Karpas-422 (cell line): ENCODE measurements at regions not wholly inside any gene's neighbourhood (a gene's known extent, or its start where the extent isn't known, plus 50 kb on each side); places are given as distances from the start of the nearest gene placed in this dataset.
A peak's percentile ranks its signal among the peaks of the same experiment; 100 is the strongest.

Experiments used
- DNase-seq: peaks from one replicate; pipeline ENCODE4 v3.0.0-alpha.2; 2015
- H2AFZ ChIP-seq: fragments of 200-600 bp; sonication (generic); 2 replicates; pipeline ENCODE4 v1.6.1; 2014; ENCODE audit warnings: antibody characterized with exemption, low read length, mixed read lengths
- H3K27ac ChIP-seq: fragments of 200-600 bp; sonication (generic); 2 replicates; pipeline ENCODE4 v1.5.1; 2014; ENCODE audit warnings: mild to moderate bottlenecking, low read length, moderate library complexity
- H3K27me3 ChIP-seq: fragments of 200-600 bp; sonication (generic); 2 replicates; pipeline ENCODE4 v1.6.1; 2014; ENCODE audit warnings: low read length, mixed read lengths
- H3K36me3 ChIP-seq: fragments of 200-600 bp; sonication (generic); 2 replicates; pipeline ENCODE4 v1.6.1; 2014; ENCODE audit warnings: low read length, mixed read lengths; ENCODE audit not compliant: insufficient read depth
- H3K4me1 ChIP-seq: fragments of 200-600 bp; sonication (generic); 2 replicates; pipeline ENCODE4 v1.6.1; 2014; ENCODE audit warnings: mild to moderate bottlenecking, low read length, mixed read lengths
- H3K4me2 ChIP-seq: fragments of 200-600 bp; sonication (generic); 2 replicates; pipeline ENCODE4 v1.6.1; 2014; ENCODE audit warnings: low read length, low read depth, mild to moderate bottlenecking; ENCODE audit not compliant: poor library complexity, severe bottlenecking
- H3K4me3 ChIP-seq: fragments of 200-600 bp; sonication (generic); 2 replicates; pipeline ENCODE4 v1.5.1; 2014; ENCODE audit warnings: mild to moderate bottlenecking, antibody characterized with exemption, low read length, mixed read lengths
- H3K79me2 ChIP-seq: fragments of 200-600 bp; sonication (generic); 2 replicates; pipeline ENCODE4 v1.6.1; 2014; ENCODE audit warnings: mild to moderate bottlenecking, low read length, mixed read lengths
- H3K9ac ChIP-seq: fragments of 200-600 bp; sonication (generic); 2 replicates; pipeline ENCODE4 v1.6.0; 2014; ENCODE audit warnings: low read length
- H3K9me2 ChIP-seq: fragments of 200-600 bp; sonication (generic), shearing (Covaris generic); replicated peaks from 2 replicates; pipeline ENCODE4 v1.6.0; 2014; ENCODE audit warnings: mild to moderate bottlenecking, low read length, moderate library complexity; ENCODE audit not compliant: insufficient read depth
- H3K9me3 ChIP-seq: fragments of 300-700, 200-600 bp; sonication (generic); 2 replicates; pipeline ENCODE4 v1.6.1; 2014; ENCODE audit warnings: low read length, mixed read lengths
- H4K20me1 ChIP-seq: fragments of 200-600 bp; sonication (generic); 2 replicates; pipeline ENCODE4 v1.6.1; 2014; ENCODE audit warnings: mild to moderate bottlenecking, antibody characterized with exemption, low read length, low read depth; ENCODE audit not compliant: insufficient read depth

- Histone ChIP-seq H3K9ac (no peak overlapping the region), H3K4me2 (no peak overlapping the region), H3K4me3 (no peak overlapping the region), H3K27ac (no peak overlapping the region), H4K20me1 (no peaks in the 10 kb centered on the region), H3K79me2 (no peaks in the 10 kb centered on the region), H3K9me2 (no peaks in the 10 kb centered on the region), H2AFZ (no peak overlapping the region), H3K36me3 (no peaks in the 10 kb centered on the region; the same call in 1 of the 2 replicates), H3K27me3 (no peaks in the 10 kb centered on the region), H3K9me3 (no peaks in the 10 kb centered on the region), H3K4me1 (no peaks in the 10 kb centered on the region)
- DNase-seq = no peak
These were observed 628.2 kb downstream of the NTRK3 start for GRCh38 chr15:87628311-87628710.

GRCh38 chr15:87626860-87627259, 629.7 kb downstream of the NTRK3 start:
- Histone ChIP-seq H3K4me3 (no peak overlapping the region), H3K9me3 (no peaks in the 10 kb centered on the region), H3K27ac (no peak overlapping the region), H3K36me3 (no peaks in the 10 kb centered on the region; the same call in 1 of the 2 replicates), H4K20me1 (no peaks in the 10 kb centered on the region), H3K9me2 (no peaks in the 10 kb centered on the region), H3K9ac (no peak overlapping the region), H3K4me2 (no peak overlapping the region), H2AFZ (no peak overlapping the region), H3K79me2 (no peaks in the 10 kb centered on the region), H3K27me3 (no peaks in the 10 kb centered on the region), H3K4me1 (no peaks in the 10 kb centered on the region)
- DNase-seq = no peak

- Histone ChIP-seq H3K4me2 (no peak overlapping the region), H2AFZ (no peak overlapping the region)
- DNase-seq = peak; percentile 72
These were observed 632.7 kb downstream of the NTRK3 start for GRCh38 chr15:87623832-87624231.

GRCh38 chr15:87620393-87620792, 636.1 kb downstream of the NTRK3 start:
- no peaks in the 10 kb centered on the region for H3K9me2 ChIP-seq
- no peaks in the 10 kb centered on the region for H3K4me1 ChIP-seq
- no peaks in the 10 kb centered on the region for H3K79me2 ChIP-seq
- no peaks in the 10 kb centered on the region for H3K27me3 ChIP-seq
- H3K4me3 ChIP-seq = no peak overlapping the region
- no peak overlapping the region for H3K9ac ChIP-seq
- H4K20me1 ChIP-seq = no peaks in the 10 kb centered on the region
- peaks cover 4% of the 10 kb centered on the region; the same call in 1 of the 2 replicates for H3K9me3 ChIP-seq
- H3K36me3 ChIP-seq = no peaks in the 10 kb centered on the region; the same call in 1 of the 2 replicates
- no peak overlapping the region for H3K4me2 ChIP-seq
- DNase-seq = no peak
- H3K27ac ChIP-seq = no peak overlapping the region
- H2AFZ ChIP-seq = no peak overlapping the region

More at GRCh38 chr15:87623832-87624231, 632.7 kb downstream of the NTRK3 start:
- no peaks in the 10 kb centered on the region for H3K4me1 ChIP-seq
- H4K20me1 ChIP-seq = no peaks in the 10 kb centered on the region
- H3K9ac ChIP-seq = no peak overlapping the region
- no peaks in the 10 kb centered on the region for H3K9me3 ChIP-seq
- H3K36me3 ChIP-seq = no peaks in the 10 kb centered on the region; the same call in 1 of the 2 replicates
- H3K9me2 ChIP-seq = no peaks in the 10 kb centered on the region
- no peak overlapping the region for H3K27ac ChIP-seq
- H3K4me3 ChIP-seq = no peak overlapping the region
- H3K79me2 ChIP-seq = no peaks in the 10 kb centered on the region
- no peaks in the 10 kb centered on the region for H3K27me3 ChIP-seq

- H3K79me2 ChIP-seq = no peaks in the 10 kb centered on the region
- H3K27ac ChIP-seq = no peak overlapping the region
- H3K36me3 ChIP-seq = no peaks in the 10 kb centered on the region
- no peak overlapping the region for H3K4me2 ChIP-seq
- no peaks in the 10 kb centered on the region for H4K20me1 ChIP-seq
- H3K4me3 ChIP-seq = no peak overlapping the region
- H3K27me3 ChIP-seq = no peaks in the 10 kb centered on the region
- peaks cover 4% of the 10 kb centered on the region; the same call in 1 of the 2 replicates for H3K9me3 ChIP-seq
- no peak for DNase-seq
- no peak overlapping the region for H3K9ac ChIP-seq
- H3K9me2 ChIP-seq = no peaks in the 10 kb centered on the region
- no peaks in the 10 kb centered on the region for H3K4me1 ChIP-seq
- H2AFZ ChIP-seq = no peak overlapping the region
These were observed 637.2 kb downstream of the NTRK3 start for GRCh38 chr15:87619161-87619960.

GRCh38 chr15:87618203-87618725, 638.3 kb downstream of the NTRK3 start:
- no peak overlapping the region for H3K4me3 ChIP-seq
- no peaks in the 10 kb centered on the region for H3K27me3 ChIP-seq
- H3K9ac ChIP-seq = no peak overlapping the region
- no peaks in the 10 kb centered on the region for H3K9me2 ChIP-seq
- H3K4me2 ChIP-seq = no peak overlapping the region
- no peaks in the 10 kb centered on the region for H4K20me1 ChIP-seq
- H3K4me1 ChIP-seq = no peaks in the 10 kb centered on the region
- no peak overlapping the region for H2AFZ ChIP-seq
- no peaks in the 10 kb centered on the region for H3K79me2 ChIP-seq
- no peak overlapping the region for H3K27ac ChIP-seq
- no peaks in the 10 kb centered on the region for H3K36me3 ChIP-seq
- peaks cover 4% of the 10 kb centered on the region; the same call in 1 of the 2 replicates for H3K9me3 ChIP-seq
- no peak for DNase-seq

- Histone ChIP-seq H3K79me2 (no peaks in the 10 kb centered on the region), H3K4me2 (no peak overlapping the region), H3K4me3 (no peak overlapping the region), H3K36me3 (no peaks in the 10 kb centered on the region), H3K9me3 (peaks cover 4% of the 10 kb centered on the region; the same call in 1 of the 2 replicates), H3K27ac (no peak overlapping the region), H4K20me1 (no peaks in the 10 kb centered on the region), H3K4me1 (no peaks in the 10 kb centered on the region), H3K27me3 (no peaks in the 10 kb centered on the region), H3K9ac (no peak overlapping the region), H3K9me2 (no peaks in the 10 kb centered on the region), H2AFZ (no peak overlapping the region)
- no peak for DNase-seq
These were observed 641.8 kb downstream of the NTRK3 start for GRCh38 chr15:87614704-87615103.

GRCh38 chr15:87610366-87610765, 646.2 kb downstream of the NTRK3 start:
- Histone ChIP-seq H3K9me2 (no peaks in the 10 kb centered on the region), H3K9ac (no peak overlapping the region), H4K20me1 (no peaks in the 10 kb centered on the region), H3K4me1 (no peaks in the 10 kb centered on the region), H3K27me3 (no peaks in the 10 kb centered on the region), H3K4me3 (no peak overlapping the region), H3K27ac (no peak overlapping the region), H3K9me3 (no peaks in the 10 kb centered on the region), H2AFZ (no peak overlapping the region), H3K4me2 (no peak overlapping the region), H3K36me3 (no peaks in the 10 kb centered on the region), H3K79me2 (no peaks in the 10 kb centered on the region)
- DNase-seq = no peak
